Ishikawa (cell line): ENCODE measurements at regions not wholly inside any gene's neighbourhood (a gene's known extent, or its start where the extent isn't known, plus 50 kb on each side); places are given as distances from the start of the nearest gene placed in this dataset.

Experiments
- CEBPB ChIP-seq: IDR thresholded peaks from 2 replicates; pipeline ENCODE4 v1.6.1; 2012
- CREB1 ChIP-seq: IDR thresholded peaks from 2 replicates; pipeline ENCODE4 v1.6.1; 2012; ENCODE audit warnings: low read depth
- EGR1 ChIP-seq: IDR thresholded peaks from 2 replicates; pipeline ENCODE4 v1.6.1; 2012
- EP300 ChIP-seq: IDR thresholded peaks from 2 replicates; pipeline ENCODE4 v1.6.1; 2012; ENCODE audit warnings: borderline replicate concordance
- FOXM1 ChIP-seq: IDR thresholded peaks from 2 replicates; pipeline ENCODE4 v1.6.1; 2012; ENCODE audit warnings: low read depth, borderline replicate concordance
- MAX ChIP-seq: IDR thresholded peaks from 2 replicates; pipeline ENCODE4 v1.6.1; 2012
- NFIC ChIP-seq: IDR thresholded peaks from 2 replicates; pipeline ENCODE4 v1.6.1; 2012
- RAD21 ChIP-seq: IDR thresholded peaks from 2 replicates; pipeline ENCODE4 v1.6.1; 2012; ENCODE audit warnings: low read depth
- REST ChIP-seq: IDR thresholded peaks from 2 replicates; pipeline ENCODE4 v1.6.1; 2012; ENCODE audit warnings: low read depth, mild to moderate bottlenecking
- TAF1 ChIP-seq: IDR thresholded peaks from 2 replicates; pipeline ENCODE4 v1.6.1; 2012; ENCODE audit warnings: low read depth, mild to moderate bottlenecking
- TCF12 ChIP-seq: IDR thresholded peaks from 2 replicates; pipeline ENCODE4 v1.6.1; 2012; ENCODE audit warnings: low read depth
- TEAD4 ChIP-seq: IDR thresholded peaks from 2 replicates; pipeline ENCODE4 v1.6.1; 2012
- USF1 ChIP-seq: IDR thresholded peaks from 2 replicates; pipeline ENCODE4 v1.6.1; 2012
- YY1 ChIP-seq: IDR thresholded peaks from 2 replicates; pipeline ENCODE4 v1.6.1; 2012; ENCODE audit warnings: low read depth
- ZBTB7A ChIP-seq: IDR thresholded peaks from 2 replicates; pipeline ENCODE4 v1.6.1; 2012; ENCODE audit warnings: low read depth

GRCh38 chr20:59386809-59387208 lies 86.4 kb downstream of the EDN3 start:
- TF ChIP-seq TCF12 (no peak), MAX (no peak), USF1 (no peak), TEAD4 (no peak), CREB1 (no peak), EP300 (no peak), EGR1 (no peak), REST (no peak), RAD21 (no peak), ZBTB7A (no peak)

- no peak for TF ChIP-seq TCF12
- no peak for TF ChIP-seq USF1
- TF ChIP-seq REST = no peak
- TF ChIP-seq TEAD4 = no peak
- no peak for TF ChIP-seq TAF1
- no peak for TF ChIP-seq YY1
- TF ChIP-seq FOXM1 = no peak
- TF ChIP-seq MAX = no peak
- TF ChIP-seq EP300 = no peak
- no peak for TF ChIP-seq EGR1
- no peak for TF ChIP-seq CREB1
- TF ChIP-seq RAD21 = no peak
- TF ChIP-seq NFIC = no peak
- no peak for TF ChIP-seq CEBPB
- no peak for TF ChIP-seq ZBTB7A
Measured at GRCh38 chr20:59387891-59388290, 87.5 kb downstream of the EDN3 start.

- no peak for TF ChIP-seq REST
- no peak for TF ChIP-seq CREB1
- no peak for TF ChIP-seq EGR1
- no peak for TF ChIP-seq YY1
- TF ChIP-seq EP300 = no peak
- TF ChIP-seq ZBTB7A = no peak
- TF ChIP-seq RAD21 = no peak
- TF ChIP-seq CEBPB = no peak
- TF ChIP-seq TCF12 = no peak
- no peak for TF ChIP-seq NFIC
- no peak for TF ChIP-seq USF1
- TF ChIP-seq TEAD4 = no peak
- TF ChIP-seq TAF1 = no peak
- TF ChIP-seq MAX = no peak
- TF ChIP-seq FOXM1 = no peak
Measured at GRCh38 chr20:59388402-59388801, 88.0 kb downstream of the EDN3 start.

GRCh38 chr20:59390437-59390836 lies 90.0 kb downstream of the EDN3 start:
- TF ChIP-seq USF1 = no peak
- TF ChIP-seq FOXM1 = no peak
- no peak for TF ChIP-seq ZBTB7A
